Fibroblast of villous mesenchyme (primary cell): ENCODE measurements at regions not wholly inside any gene's neighbourhood (a gene's known extent, or its start where the extent isn't known, plus 50 kb on each side); places are given as distances from the start of the nearest gene placed in this dataset.

Source experiments
- DNase-seq: peaks from one replicate; pipeline ENCODE4 v3.0.0-alpha.2; 2010; ENCODE audit warnings: low read depth
- H3K4me3 ChIP-seq: 2 replicates; pipeline ENCODE4 v1.5.1; 2011; ENCODE audit warnings: low read depth, mild to moderate bottlenecking, low read length
- TF ChIP-seq, protein P1 (sequence below): IDR thresholded peaks from 2 replicates; pipeline ENCODE4 v1.5.1; 2012; ENCODE audit warnings: low read depth, mild to moderate bottlenecking, low read length; ENCODE audit not compliant: insufficient read depth

DNA sequence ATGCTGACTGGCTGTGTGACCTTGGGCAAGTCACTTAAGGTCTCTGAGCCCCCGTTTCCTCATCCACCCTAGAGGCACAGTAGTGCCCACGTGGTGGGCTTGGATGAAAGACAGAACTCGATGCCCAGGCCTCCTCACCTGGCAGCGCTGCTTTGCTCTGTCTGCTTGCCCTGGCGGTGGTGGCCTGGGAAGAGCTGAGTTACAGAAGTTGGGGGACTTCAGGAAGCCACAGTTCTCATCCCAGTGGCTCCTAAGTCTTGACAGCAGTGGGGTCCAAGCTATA, 171.5 kb upstream of the IER5L start:
- no peak for DNase-seq
- no peak overlapping the region for H3K4me3 ChIP-seq
- TF ChIP-seq, protein P1, sequence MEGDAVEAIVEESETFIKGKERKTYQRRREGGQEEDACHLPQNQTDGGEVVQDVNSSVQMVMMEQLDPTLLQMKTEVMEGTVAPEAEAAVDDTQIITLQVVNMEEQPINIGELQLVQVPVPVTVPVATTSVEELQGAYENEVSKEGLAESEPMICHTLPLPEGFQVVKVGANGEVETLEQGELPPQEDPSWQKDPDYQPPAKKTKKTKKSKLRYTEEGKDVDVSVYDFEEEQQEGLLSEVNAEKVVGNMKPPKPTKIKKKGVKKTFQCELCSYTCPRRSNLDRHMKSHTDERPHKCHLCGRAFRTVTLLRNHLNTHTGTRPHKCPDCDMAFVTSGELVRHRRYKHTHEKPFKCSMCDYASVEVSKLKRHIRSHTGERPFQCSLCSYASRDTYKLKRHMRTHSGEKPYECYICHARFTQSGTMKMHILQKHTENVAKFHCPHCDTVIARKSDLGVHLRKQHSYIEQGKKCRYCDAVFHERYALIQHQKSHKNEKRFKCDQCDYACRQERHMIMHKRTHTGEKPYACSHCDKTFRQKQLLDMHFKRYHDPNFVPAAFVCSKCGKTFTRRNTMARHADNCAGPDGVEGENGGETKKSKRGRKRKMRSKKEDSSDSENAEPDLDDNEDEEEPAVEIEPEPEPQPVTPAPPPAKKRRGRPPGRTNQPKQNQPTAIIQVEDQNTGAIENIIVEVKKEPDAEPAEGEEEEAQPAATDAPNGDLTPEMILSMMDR, result no peak

DNA sequence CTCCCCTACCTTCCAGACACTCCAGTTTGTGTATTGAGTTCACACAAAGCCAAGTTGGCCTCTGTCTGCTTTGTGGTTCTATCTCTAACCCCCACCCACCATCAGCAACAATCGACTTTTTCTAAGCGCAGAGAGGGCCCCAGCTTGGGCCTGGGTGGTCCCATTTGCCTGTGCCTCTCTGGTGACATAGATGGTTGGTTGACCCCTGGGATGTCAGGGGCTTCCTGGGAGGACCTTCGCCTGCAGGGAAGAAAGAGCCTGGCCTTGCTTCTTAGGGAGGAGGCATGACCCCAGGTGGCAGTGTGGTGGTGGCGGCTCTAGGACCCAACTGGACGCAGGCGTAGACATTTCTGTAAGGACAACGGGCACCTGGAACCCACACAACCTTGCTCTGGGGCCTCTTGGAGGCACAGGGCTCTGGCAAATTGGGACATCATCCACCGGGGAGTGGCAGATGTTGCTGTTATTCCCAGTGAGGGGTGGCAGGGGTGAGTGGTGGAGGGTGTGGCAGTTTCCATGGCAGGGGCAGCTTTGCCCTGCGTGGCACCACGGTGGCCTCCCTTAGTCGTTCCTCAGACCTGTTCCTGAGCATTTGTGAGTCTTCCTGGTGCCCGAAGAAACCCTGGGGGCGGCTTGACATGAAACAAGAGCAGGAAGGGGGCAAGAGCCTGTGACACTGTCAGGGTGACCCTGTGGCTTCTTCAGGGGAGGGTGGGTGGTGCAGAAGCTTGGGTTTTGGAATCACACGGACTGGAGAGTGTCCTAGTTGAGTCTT, 171.0 kb upstream of the IER5L start:
- H3K4me3 ChIP-seq, result no peak overlapping the region
- no peak for DNase-seq
- TF ChIP-seq, protein P1, result no peak

DNA sequence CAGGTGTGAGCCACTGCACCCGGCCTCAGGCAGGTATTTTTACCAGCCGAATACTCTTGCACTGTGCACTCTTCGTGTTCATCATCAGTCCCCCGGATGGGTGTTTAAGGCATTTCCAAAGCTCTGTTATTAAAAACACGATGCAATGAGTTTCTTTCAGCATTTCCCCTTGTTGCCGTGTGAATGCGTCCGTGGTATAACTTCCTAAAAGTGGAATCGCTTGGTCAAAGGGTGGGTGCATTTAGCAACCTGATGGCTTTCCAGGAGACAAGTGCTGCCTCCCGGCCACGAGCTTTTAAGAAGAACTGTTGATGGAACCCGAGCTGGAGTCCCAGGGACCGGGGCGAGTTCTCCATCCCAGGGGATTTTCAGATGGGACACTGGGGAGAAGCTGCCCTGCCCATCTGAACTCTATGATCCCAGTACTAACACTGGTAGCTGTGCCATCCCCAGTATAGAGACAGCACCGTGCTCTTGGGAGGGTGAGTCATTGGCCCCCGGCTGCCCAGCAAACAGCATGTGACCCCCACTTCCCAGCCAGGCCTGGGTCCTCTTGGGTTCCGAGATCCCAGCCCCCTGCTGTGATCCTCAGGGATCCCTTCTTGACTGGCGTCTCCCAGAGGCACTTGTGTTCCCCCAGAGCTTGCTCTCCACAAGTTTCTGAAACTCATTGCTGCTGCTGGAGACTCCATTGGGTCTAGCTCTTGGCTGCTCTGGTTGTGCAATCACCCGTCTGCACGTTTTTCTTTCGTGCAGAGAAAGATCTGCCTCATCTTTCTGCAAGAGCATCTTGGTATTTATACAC, 169.5 kb upstream of the IER5L start:
- peak; percentile 65 for DNase-seq
- no peak overlapping the region for H3K4me3 ChIP-seq
- TF ChIP-seq, protein P1, result no peak

DNA sequence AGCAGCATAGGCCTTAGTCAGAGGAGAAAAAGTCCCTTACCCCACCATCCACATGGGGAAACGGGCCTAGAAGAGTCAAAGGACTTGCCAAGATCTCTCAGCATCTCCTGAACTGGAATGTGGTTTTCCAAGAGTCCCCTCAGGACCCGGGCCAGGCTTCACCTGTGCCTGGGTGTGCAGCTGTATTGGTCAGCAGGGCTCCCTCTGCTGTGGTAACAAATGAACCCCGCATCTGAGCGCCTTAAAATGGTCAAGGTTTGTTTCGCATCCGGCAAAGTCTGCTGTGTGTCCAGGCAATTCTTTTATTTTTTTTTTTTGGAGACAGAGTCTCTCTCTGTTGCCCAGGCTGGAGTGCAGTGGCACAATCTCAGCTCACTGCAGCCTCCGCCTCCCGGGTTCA, 168.0 kb upstream of the IER5L start:
- H3K4me3 ChIP-seq, result no peak overlapping the region
- TF ChIP-seq, protein P1, result no peak
- DNase-seq, result no peak

DNA sequence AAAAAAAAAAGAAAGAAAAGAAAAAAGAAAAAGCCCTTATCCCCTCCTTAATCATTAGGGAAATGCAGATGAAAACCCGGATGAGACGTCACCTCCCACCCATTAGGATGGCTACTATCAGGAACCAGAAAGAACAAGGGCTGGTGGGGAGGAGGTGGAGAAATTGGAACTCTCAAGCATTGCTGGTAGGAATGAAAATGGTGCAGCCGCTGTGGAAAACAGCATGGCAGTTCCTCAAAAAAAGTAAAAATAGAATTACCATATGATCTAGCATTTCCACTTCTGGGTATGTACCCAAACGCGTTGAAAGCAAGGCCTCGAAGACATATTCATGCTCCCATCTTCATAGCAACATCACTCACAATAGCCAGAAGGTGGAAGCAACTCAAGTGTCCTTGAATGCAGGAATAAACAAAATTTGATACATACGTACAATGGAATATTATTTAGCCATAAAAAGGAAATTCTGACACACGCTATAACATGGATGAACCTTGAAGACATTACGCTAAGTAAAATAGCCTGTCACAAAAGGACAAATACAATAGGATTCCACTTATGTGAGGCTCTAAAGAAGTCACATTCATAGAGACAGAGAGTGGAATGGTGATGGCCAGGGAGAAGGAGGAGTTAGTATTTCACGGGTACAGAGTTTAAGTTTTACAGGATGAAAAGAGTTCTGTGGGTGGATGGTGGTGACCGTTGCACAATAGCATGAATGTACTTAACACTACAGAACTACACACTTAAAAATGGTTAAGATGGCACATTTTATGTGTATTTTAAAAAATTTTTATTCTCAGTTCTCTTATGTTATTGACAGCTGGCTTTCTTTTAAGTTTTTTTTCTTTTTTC, 166.8 kb upstream of the IER5L start:
- DNase-seq, result no peak
- TF ChIP-seq, protein P1, result no peak

DNA sequence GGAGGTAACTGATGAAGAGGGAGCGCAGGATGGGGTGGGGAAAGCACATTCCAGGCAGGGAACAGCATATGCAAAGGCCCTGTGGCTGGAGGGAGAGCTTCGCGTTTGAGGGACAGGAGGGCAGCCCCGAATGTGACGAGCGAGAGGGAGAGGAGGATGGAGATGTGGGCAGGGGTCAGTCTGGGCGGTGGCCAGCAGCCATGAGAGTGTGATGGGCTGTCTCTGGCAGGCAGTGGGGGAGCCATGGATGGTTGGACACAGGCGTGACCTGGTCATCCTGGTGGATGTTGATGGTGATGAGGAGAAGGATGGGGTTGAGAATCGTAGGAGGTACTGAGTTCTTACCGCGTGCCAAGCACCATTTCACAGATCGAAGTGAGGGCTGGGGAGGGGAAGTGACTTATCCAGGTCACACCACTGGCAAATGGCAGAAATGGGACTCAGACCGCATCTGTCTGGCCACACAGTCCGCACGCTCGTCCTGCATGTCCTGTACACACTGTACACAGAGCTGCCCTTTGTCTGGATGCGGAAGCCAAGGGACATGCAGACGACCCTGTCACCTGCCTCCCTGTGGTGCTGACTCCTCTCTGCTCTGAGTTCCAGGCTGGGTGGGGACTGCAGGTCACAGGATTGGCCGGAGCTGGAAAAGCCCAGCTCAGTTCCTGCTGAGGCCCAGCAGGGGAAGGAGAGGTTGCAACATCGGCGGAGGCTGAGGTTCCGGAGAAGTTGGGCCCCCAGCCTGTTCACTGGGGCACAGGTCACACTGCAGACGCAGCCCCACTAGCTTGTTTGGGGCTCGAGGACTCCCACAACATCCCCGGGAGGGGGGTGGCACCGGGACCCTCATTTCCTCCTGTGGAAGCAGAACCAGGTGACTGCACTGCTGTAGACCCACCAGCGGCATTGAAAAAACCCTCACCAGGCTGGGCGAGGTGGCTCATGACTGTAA, 165.6 kb upstream of the IER5L start:
- TF ChIP-seq, protein P1, result peak; percentile 18
- DNase-seq, result peak; percentile 64
- H3K4me3 ChIP-seq, result no peak overlapping the region

More for the DNA sequence above, 166.8 kb upstream of the IER5L start:
- H3K4me3 ChIP-seq, result no peak overlapping the region
